AG09319 (cell line): ENCODE measurements at regions not wholly inside any gene's neighbourhood (a gene's known extent, or its start where the extent isn't known, plus 50 kb on each side); places are given as distances from the start of the nearest gene placed in this dataset.

Source experiments
- DNase-seq: peaks from one replicate; pipeline ENCODE4 v3.0.0-alpha.2; 2010; ENCODE audit warnings: low read depth; ENCODE audit errors: extremely low read depth
- CTCF ChIP-seq: IDR thresholded peaks from 2 replicates; pipeline ENCODE4 v1.5.1; 2011; ENCODE audit warnings: low read depth, mild to moderate bottlenecking, inconsistent platforms, low read length, moderate library complexity

DNA sequence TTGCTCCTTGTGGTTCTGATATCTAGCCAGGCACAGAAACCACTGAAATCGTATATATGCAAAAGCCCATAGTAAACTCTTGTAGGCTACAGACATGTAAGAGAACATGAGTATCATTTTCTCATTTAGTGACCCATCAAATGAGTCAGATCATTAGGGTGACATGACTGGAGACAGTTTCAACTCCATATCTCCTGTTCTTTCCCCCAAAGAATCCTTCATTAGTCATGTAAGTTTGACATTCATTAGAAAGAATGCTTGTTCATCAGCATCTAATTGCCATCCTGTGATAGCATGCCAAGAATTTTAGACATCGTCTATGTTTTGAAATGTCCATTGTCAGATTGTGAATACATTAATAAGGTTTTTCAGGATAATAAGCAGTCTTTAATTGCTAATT lies 264.9 kb upstream of the TPM1 start:
- no peak for TF ChIP-seq CTCF
- DNase-seq, result peak; percentile 11

DNA sequence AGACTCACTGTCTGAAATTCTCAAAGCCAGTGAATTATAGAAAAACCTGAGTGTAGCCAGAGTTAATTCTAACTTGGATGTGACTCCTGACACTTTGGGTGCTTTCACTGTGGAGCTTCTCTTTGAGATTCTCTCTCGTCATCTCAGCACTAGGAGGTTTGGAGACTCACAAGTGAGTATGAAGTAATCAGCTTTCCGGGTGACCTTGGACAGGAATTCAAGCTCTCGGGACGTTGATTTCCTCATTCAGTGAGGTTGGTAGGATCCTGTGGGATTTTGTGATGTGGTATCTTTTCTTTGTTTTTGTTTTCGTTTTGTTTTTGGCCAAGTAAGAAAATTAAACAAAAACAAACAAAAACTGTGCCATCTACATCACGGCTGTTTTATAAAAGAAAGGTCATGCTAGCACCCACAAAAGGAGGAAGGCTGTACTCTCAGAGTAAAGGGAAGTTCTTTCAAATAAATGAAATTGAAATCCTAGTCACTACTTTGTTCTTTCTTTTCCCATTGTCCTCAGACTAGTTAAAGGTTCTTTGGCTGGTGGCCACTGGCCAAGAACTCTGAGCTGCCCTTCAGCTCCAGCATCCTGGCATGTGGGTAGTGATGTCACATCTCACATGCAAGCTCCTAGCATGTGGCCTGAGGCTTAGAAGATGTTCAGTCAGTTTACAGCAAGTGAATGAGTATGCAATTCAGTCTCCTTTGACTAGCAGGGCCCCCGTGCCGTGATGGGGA lies 263.3 kb upstream of the TPM1 start:
- peak; percentile 22 for DNase-seq
- no peak for TF ChIP-seq CTCF

DNA sequence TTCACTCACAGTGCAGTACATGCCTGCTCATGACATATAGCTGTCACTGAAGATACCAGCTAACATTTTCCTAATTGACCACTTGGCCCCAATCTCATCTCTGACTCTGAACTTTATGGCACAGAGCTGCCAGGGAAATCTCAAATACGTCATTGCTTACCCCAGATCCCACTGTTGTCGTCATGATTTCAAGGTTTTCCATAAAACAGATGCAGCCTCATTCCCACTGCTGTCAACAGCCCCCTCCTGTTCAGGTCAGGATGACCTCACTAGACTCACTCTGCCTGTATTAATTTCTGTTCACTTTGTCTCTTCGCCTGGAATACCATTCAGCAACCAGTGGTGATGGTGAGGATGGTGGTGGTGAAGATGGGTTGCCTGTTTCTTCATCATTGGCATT lies 262.6 kb upstream of the TPM1 start:
- DNase-seq, result no peak
- no peak for TF ChIP-seq CTCF

DNA sequence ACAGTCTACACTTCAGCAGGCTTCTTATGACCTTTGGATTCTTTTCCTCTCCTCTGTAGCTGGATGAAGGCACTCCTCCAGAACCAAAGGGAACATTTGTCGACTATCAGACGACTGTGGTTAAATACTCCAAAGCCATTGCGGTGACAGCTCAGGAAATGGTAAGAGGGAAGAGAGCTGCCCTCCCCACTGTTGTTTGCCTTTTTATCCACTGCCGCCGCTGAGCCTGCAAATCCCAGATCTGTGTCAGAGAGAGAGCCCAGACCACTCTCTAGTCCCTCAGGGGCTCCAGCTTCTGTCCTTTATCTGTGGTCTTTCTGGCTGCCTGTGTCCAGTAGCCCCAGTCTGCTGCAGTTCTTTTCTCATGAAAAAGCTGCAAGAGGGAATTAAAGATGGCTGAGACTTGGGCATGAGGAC lies 261.5 kb upstream of the TPM1 start:
- no peak for DNase-seq
- no peak for TF ChIP-seq CTCF

DNA sequence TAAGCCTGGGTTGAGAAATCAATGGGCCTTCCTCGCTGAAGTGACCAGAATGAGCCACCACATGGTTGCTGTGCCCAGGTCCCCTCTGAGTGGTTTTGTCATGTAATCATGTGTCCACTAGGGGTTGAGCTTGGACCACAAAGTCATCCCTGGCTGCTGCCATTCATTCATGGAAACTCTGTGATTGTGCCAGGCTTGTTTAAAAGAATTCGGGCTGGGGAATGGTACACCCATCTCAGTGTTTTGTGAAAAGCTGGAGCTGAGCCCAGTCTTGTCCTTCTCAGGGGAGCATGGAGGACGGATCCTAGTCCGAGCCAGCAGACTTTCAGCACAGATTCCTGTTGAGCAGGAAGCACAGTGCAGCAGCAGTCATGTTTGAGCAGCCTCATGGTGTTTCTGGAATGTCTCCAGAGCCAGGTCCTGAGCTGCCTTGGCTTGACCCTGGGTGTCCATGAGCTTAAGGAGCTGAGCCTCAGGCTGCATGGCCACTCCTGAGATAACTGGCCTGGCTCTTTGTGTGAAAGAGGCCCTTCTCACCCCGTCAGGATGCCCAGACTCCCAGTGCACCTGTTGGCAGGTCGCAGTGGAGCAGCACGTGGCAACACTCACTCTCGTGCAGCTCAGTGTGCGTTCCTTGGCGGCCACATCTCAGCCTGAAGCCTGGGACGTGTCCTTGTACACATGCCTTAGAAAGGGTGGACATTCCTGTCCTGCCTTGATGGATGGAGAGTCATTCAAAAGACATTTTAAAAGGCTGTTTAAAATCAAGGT lies 260.3 kb upstream of the TPM1 start:
- peak; percentile 82 for DNase-seq
- TF ChIP-seq CTCF, result peak; percentile 73

DNA sequence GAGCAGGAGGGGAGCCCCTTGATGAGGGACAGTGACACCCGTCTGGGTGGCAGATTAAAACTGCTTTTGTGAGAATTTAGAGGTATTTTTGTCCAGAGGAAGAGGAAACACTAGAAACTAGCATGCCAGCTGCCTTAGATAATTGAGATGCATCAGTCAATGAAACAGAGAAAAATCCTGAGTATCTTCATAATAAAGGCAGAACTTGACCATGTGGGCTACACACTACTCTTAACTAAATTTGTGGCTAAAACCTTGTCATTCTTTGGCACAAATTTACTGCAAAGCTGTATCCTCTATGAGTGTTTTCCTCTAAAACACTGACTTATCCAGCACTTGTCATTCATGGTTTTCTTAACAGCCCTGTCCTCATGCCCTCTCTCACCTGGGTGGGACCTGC lies 259.7 kb upstream of the TPM1 start:
- no peak for TF ChIP-seq CTCF
- no peak for DNase-seq

DNA sequence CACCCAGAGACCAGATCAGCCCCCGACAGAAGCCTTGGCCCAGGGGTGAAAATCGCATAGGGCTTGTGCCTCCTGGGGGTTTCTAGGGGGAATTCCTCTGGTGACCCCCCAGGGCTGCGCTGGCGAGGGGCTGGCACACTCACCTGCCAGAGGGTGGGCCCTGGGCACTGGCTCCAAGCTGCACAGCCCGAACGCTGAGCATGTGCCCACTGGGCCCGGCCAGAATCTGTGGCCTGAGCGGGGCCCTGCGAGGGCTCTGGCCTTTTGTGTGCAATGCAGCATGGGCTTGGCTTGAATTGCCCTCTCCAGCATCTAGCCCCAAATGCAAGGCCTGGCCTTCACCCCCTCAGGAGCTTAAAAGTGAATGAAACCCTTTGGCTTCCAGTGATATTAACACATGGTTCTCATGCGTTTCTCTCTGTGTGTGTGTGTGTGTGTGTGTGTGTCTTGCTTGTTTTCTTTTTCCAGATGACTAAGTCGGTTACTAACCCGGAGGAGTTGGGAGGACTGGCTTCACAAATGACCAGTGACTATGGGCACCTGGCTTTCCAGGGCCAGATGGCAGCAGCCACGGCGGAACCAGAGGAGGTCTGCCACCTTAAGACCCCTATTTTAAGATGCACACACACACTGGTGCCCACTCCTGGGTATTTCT lies 259.1 kb upstream of the TPM1 start:
- TF ChIP-seq CTCF, result no peak
- DNase-seq, result peak; percentile 61
